Endothelial cell of umbilical vein (primary cell): ENCODE measurements at regions not wholly inside any gene's neighbourhood (a gene's known extent, or its start where the extent isn't known, plus 50 kb on each side); places are given as distances from the start of the nearest gene placed in this dataset.

Experiments used
- BruUV-seq: library from RNA; stranded (reverse); fragments of 400-500 nt; replicated peaks from 2 replicates; lab custom pipeline; 2021; lab: Mats Ljungman, UMichigan
- CTCF ChIA-PET: fragments of 300-600, 350-600 bp; sonication (Branson Sonifier 250); formaldehyde crosslinking; loops from one replicate; lab custom pipeline; 2021; ENCODE audit warnings: antibody characterized with exemption, inconsistent platforms; lab: Charles Lee
- POLR2A ChIA-PET: fragments of 300-600, 350-600 bp; sonication (Branson Sonifier 250); formaldehyde crosslinking; loops from one replicate; lab custom pipeline; 2021; ENCODE audit warnings: antibody characterized with exemption, inconsistent platforms; lab: Charles Lee
- DNase-seq: peaks from one replicate; pipeline ENCODE4 v3.0.0-alpha.2; 2011; ENCODE audit warnings: low read depth, low spot score
- FAIRE-seq: peaks from 2 replicates; lab custom pipeline; 2011; peaks lifted over from hg19 to GRCh38; lab: Jason Lieb, UNC
- H2AFZ ChIP-seq: 2 replicates; pipeline ENCODE4 v1.6.0; 2012; ENCODE audit warnings: low read depth, low read length, control low read depth, inconsistent platforms
- H3K27ac ChIP-seq: 2 replicates; pipeline ENCODE4 v1.5.1; 2011; ENCODE audit warnings: low read depth, mild to moderate bottlenecking, control low read depth, low read length, moderate library complexity; ENCODE audit not compliant: insufficient read depth
- H3K27me3 ChIP-seq, 2 experiments: 2 replicates each; pipeline versions ENCODE4 v1.6.0 to v1.6.1; 2011; ENCODE audit warnings: low read length in 2 of 2, mixed read lengths in 1 of 2; ENCODE audit not compliant: control insufficient read depth in 2 of 2, insufficient read depth in 2 of 2
- H3K36me3 ChIP-seq, 2 experiments: 2 replicates in 1 of 2; 3 replicates in 1 of 2; pipeline ENCODE4 v1.5.1; 2011; ENCODE audit warnings: low read length in 2 of 2, mild to moderate bottlenecking in 1 of 2, moderate library complexity in 1 of 2; ENCODE audit not compliant: control insufficient read depth in 2 of 2, insufficient read depth in 2 of 2; ENCODE audit errors: extremely low read depth in 1 of 2
- H3K4me1 ChIP-seq: 3 replicates; pipeline ENCODE4 v1.5.1; 2011; ENCODE audit warnings: mild to moderate bottlenecking, low read length; ENCODE audit not compliant: control insufficient read depth, insufficient read depth; ENCODE audit errors: extremely low read depth
- H3K4me2 ChIP-seq: 2 replicates; pipeline ENCODE4 v1.6.1; 2011; ENCODE audit warnings: low read length, control low read depth, mixed read lengths; ENCODE audit not compliant: insufficient read depth
- H3K4me3 ChIP-seq, 3 experiments: fragments of 200-600 bp in 1 of 3; sonication (generic), shearing (Covaris generic) in 1 of 3; replicated peaks in 1 of 3; 2 replicates each; pipeline ENCODE4 v1.5.1; 2011 to 2016; ENCODE audit warnings: control low read depth in 3 of 3, low read length in 3 of 3, mild to moderate bottlenecking in 2 of 3, inconsistent platforms in 1 of 3, low read depth in 1 of 3, moderate library complexity in 1 of 3; ENCODE audit not compliant: insufficient read depth in 1 of 3
- H3K79me2 ChIP-seq: 2 replicates; pipeline ENCODE4 v1.6.0; 2012; ENCODE audit warnings: low read length, inconsistent platforms; ENCODE audit not compliant: control insufficient read depth, insufficient read depth
- H3K9ac ChIP-seq: replicated peaks from 2 replicates; pipeline ENCODE3; 2011; ENCODE audit warnings: low read length, control low read depth; ENCODE audit not compliant: insufficient read depth; ENCODE audit errors: extremely low read depth
- H3K9me1 ChIP-seq: replicated peaks from 3 replicates; pipeline ENCODE4 v1.6.0; 2011; ENCODE audit warnings: mild to moderate bottlenecking, low read length; ENCODE audit not compliant: control insufficient read depth, insufficient read depth; ENCODE audit errors: extremely low read depth
- H3K9me3 ChIP-seq: replicated peaks from 2 replicates; pipeline ENCODE4 v1.5.1; 2012; ENCODE audit warnings: low read length, inconsistent platforms; ENCODE audit not compliant: control insufficient read depth, insufficient read depth
- H4K20me1 ChIP-seq: replicated peaks from 2 replicates; pipeline ENCODE3; 2011; ENCODE audit warnings: mild to moderate bottlenecking, low read length; ENCODE audit not compliant: control insufficient read depth, insufficient read depth; ENCODE audit errors: extremely low read depth
- EZH2 ChIP-seq: IDR thresholded peaks from 2 replicates; pipeline ENCODE4 v1.6.1; 2012; ENCODE audit warnings: borderline replicate concordance, low read depth, mild to moderate bottlenecking, moderate library complexity, low read length, inconsistent platforms; ENCODE audit not compliant: severe bottlenecking
- FOS ChIP-seq: IDR thresholded peaks from 2 replicates; pipeline ENCODE4 v1.6.1; 2011; ENCODE audit warnings: mild to moderate bottlenecking, low read length, moderate library complexity, borderline replicate concordance; ENCODE audit not compliant: insufficient read depth
- GATA2 ChIP-seq: IDR thresholded peaks from 2 replicates; pipeline ENCODE4 v1.7.0; 2011; ENCODE audit warnings: low read depth, mild to moderate bottlenecking, moderate library complexity, mixed read lengths, low read length; ENCODE audit not compliant: insufficient read length, insufficient read depth
- JUN ChIP-seq: IDR thresholded peaks from 2 replicates; pipeline ENCODE4 v1.6.1; 2011; ENCODE audit warnings: borderline replicate concordance, low read depth; ENCODE audit not compliant: insufficient read length, insufficient read depth
- MYC ChIP-seq: IDR thresholded peaks from one replicate; pipeline ENCODE4 v1.6.1; 2011; ENCODE audit warnings: mild to moderate bottlenecking, low read depth, low read length
- POLR2A ChIP-seq: IDR thresholded peaks from 2 replicates; pipeline ENCODE4 v1.6.1; 2012; ENCODE audit warnings: low read depth, mild to moderate bottlenecking, control low read depth, low read length
- POLR2AphosphoS5 ChIP-seq: IDR thresholded peaks from 2 replicates; pipeline ENCODE4 v1.6.1; 2012; ENCODE audit warnings: low read depth, mild to moderate bottlenecking, control low read depth, low read length, moderate library complexity; ENCODE audit not compliant: insufficient read depth
- dilution Hi-C: fragments of 300-500 bp; cut with MboI; formaldehyde crosslinking; loops from one replicate; pipeline ENCODE4 v1.15.0; 2019; ENCODE audit warnings: low sequenced_read_pairs; ENCODE audit not compliant: extremely low pct_ligation_motif_present
- intact Hi-C: fragments of 100-400 bp; cut with micrococcal nuclease; formaldehyde crosslinking; loops from one replicate; pipeline ENCODE4 v1.10.0; 2022
- TF ChIP-seq, protein P1 (sequence below), 2 donors: IDR thresholded peaks; 1 replicate in 1 of 2; 2 replicates in 1 of 2; pipeline ENCODE4 v1.5.1; 2011; ENCODE audit warnings: low read length in 2 of 2, mild to moderate bottlenecking in 2 of 2, moderate library complexity in 2 of 2, control low read depth in 1 of 2, inconsistent platforms in 1 of 2, low read depth in 1 of 2; ENCODE audit not compliant: insufficient read depth in 1 of 2; ENCODE audit errors: extremely low read depth in 1 of 2
- TF ChIP-seq, protein P2 (sequence below): IDR thresholded peaks from 2 replicates; pipeline ENCODE4 v1.6.1; 2011; ENCODE audit not compliant: insufficient read depth, insufficient read length

DNA sequence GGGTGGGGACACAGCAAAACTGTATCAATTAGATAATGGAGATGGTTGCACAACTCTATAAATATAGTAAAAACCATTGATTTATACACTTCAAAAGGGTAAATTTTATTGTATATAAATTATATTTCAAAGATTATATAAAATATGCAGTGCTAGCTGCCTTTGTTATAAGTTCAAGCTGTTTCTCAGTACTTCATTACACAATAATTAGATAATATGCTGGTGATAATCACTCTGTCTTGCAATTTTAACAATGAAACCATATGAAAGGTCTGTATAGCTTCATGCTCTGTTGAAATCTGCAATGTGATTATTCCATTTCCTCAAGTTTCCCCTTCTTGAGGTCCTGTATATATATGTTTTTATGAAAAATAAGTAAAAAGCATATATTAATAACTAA, 73.4 kb upstream of the PLS3 start:
- dilution Hi-C loops = no loop called here

More for the DNA sequence above, 73.4 kb upstream of the PLS3 start:
- intact Hi-C loops = no loop called here
- H3K27me3 ChIP-seq = no peaks in the 10 kb centered on the region
- H4K20me1 ChIP-seq = no peaks in the 10 kb centered on the region
- H3K9me3 ChIP-seq = no peaks in the 10 kb centered on the region
- POLR2A ChIA-PET = no interaction called here
- FAIRE-seq (no peak), DNase-seq (no peak)
- H2AFZ ChIP-seq = no peak overlapping the region
- no peak overlapping the region for H3K9ac ChIP-seq
- TF ChIP-seq POLR2A (no peak), FOS (no peak), GATA2 (no peak), MYC (no peak), EZH2 (no peak), POLR2AphosphoS5 (no peak), JUN (no peak)
- TF ChIP-seq, protein P1, sequence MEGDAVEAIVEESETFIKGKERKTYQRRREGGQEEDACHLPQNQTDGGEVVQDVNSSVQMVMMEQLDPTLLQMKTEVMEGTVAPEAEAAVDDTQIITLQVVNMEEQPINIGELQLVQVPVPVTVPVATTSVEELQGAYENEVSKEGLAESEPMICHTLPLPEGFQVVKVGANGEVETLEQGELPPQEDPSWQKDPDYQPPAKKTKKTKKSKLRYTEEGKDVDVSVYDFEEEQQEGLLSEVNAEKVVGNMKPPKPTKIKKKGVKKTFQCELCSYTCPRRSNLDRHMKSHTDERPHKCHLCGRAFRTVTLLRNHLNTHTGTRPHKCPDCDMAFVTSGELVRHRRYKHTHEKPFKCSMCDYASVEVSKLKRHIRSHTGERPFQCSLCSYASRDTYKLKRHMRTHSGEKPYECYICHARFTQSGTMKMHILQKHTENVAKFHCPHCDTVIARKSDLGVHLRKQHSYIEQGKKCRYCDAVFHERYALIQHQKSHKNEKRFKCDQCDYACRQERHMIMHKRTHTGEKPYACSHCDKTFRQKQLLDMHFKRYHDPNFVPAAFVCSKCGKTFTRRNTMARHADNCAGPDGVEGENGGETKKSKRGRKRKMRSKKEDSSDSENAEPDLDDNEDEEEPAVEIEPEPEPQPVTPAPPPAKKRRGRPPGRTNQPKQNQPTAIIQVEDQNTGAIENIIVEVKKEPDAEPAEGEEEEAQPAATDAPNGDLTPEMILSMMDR (IDR thresholded peaks at IDR 0.05; ENCODE audit: extremely low read depth in 1 of 2, insufficient read depth in 1 of 2, low read depth in 1 of 2, low read length in 2 of 2) = no peak
- TF ChIP-seq, protein P2, sequence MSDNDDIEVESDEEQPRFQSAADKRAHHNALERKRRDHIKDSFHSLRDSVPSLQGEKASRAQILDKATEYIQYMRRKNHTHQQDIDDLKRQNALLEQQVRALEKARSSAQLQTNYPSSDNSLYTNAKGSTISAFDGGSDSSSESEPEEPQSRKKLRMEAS = no peak
- no peaks in the 10 kb centered on the region for H3K36me3 ChIP-seq
- H3K79me2 ChIP-seq = no peaks in the 10 kb centered on the region
- BruUV-seq = no TSS peak
- no peaks in the 10 kb centered on the region for H3K9me1 ChIP-seq
- H3K4me3 ChIP-seq = no peak overlapping the region
- CTCF ChIA-PET = no interaction called here
- no peak overlapping the region for H3K27ac ChIP-seq
- no peak overlapping the region for H3K4me2 ChIP-seq
- H3K4me1 ChIP-seq = peaks cover 2% of the 10 kb centered on the region
